ENCODE measurements at regions not wholly inside any gene's neighbourhood (a gene's known extent, or its start where the extent isn't known, plus 50 kb on each side); places are given as distances from the start of the nearest gene placed in this dataset.

- H3K27me3 Mint-ChIP-seq: peaks cover 47% of the 10 kb centered on the region
- no peak overlapping the region for H3K27ac Mint-ChIP-seq
- H3K9me3 Mint-ChIP-seq: no peaks in the 10 kb centered on the region
- no peaks in the 10 kb centered on the region for H3K36me3 Mint-ChIP-seq (ENCODE audit: low read depth)
- H3K4me3 Mint-ChIP-seq: no peak overlapping the region
- no peaks in the 10 kb centered on the region for H3K4me1 Mint-ChIP-seq (ENCODE audit: low read depth)
- DNase-seq: no peak
These were observed 57.2 kb upstream of the TOPAZ1 start for GRCh38 chr3:44184319-44184953.

GRCh38 chr3:44185396-44185915 lies 56.2 kb upstream of the TOPAZ1 start:
- Mint-ChIP-seq H3K4me1 (ENCODE audit: low read depth) (no peaks in the 10 kb centered on the region), H3K27me3 (peaks cover 48% of the 10 kb centered on the region), H3K27ac (no peak overlapping the region), H3K4me3 (no peak overlapping the region), H3K36me3 (ENCODE audit: low read depth) (no peaks in the 10 kb centered on the region), H3K9me3 (no peaks in the 10 kb centered on the region)
- DNase-seq: no peak

DNA sequence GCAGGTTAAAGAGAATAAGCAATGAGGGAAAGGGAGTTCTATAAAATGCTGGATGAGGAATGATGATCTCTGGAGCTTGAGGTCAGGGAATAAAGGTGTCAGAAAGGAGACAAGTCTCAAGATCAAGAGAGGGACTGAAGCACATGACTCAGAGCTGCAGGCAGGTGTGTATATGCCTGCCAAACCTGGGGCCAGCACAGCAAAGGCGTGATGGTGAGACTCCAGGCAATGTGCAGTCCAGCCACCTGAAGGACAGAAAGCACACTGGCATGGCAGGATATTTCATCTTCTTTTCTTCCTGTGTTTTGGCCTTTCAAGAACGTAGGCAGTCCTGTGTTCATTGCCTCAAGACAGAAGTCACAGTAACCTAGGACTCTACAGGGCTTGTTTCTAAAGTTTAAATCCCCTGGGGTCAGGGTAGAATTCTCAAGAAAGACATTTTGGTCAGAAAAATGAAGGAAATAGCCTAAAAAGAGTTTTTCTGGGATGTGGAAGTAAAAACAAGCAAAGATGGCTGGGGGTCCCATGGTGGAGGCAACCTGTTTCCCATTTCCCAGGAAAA lies 55.5 kb upstream of the TOPAZ1 start:
- H3K36me3 Mint-ChIP-seq (ENCODE audit: low read depth): no peaks in the 10 kb centered on the region
- H3K4me3 Mint-ChIP-seq: no peak overlapping the region
- H3K27ac Mint-ChIP-seq: no peak overlapping the region
- H3K27me3 Mint-ChIP-seq: peaks cover 44% of the 10 kb centered on the region
- DNase-seq: no peak
- H3K4me1 Mint-ChIP-seq (ENCODE audit: low read depth): no peaks in the 10 kb centered on the region
- no peaks in the 10 kb centered on the region for H3K9me3 Mint-ChIP-seq

GRCh38 chr3:44186712-44187111 lies 55.0 kb upstream of the TOPAZ1 start:
- Mint-ChIP-seq H3K9me3 (no peaks in the 10 kb centered on the region), H3K27me3 (peaks cover 42% of the 10 kb centered on the region), H3K36me3 (ENCODE audit: low read depth) (no peaks in the 10 kb centered on the region), H3K4me3 (no peak overlapping the region), H3K4me1 (ENCODE audit: low read depth) (no peaks in the 10 kb centered on the region), H3K27ac (no peak overlapping the region)
- DNase-seq: no peak

Data from activated T-cell treated with anti-CD3 and anti-CD28 coated beads, Interleukin-2, amount 50 U/mL, for 24 hours (primary cell).